ENCODE measurements at regions not wholly inside any gene's neighbourhood (a gene's known extent, or its start where the extent isn't known, plus 50 kb on each side); places are given as distances from the start of the nearest gene placed in this dataset.

DNA sequence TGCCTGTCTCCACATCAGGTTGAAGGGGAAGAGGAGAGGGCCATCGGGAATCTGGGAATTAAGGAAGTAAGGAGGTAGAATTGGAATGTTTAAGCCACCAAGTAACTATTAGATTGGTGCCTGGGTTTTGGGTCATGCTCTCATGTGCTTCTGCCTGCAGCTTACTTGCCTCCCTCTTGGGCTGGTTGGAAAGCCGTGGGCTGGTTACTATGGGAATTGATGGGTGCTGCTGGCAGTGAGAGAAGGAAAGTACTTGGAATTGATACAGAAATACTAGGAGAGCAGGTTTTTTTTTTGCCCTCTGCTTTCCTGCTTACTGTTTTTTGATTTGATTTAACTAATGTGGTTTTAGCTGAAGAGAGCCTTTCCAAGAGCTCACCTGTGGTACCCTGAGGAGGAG, 493.5 kb upstream of the RGS6 start:
- ATAC-seq = no peak
- Histone ChIP-seq H3K36me3 (ENCODE audit: control insufficient read depth, insufficient read depth, low read length) (no peaks in the 10 kb centered on the region), H3K27me3 (ENCODE audit: control insufficient read depth, insufficient read depth, low read length) (no peaks in the 10 kb centered on the region), H3K27ac (ENCODE audit: low read length) (no peak overlapping the region), H3K4me1 (ENCODE audit: control insufficient read depth, insufficient read depth, low read length) (no peaks in the 10 kb centered on the region), H3K4me3 (ENCODE audit: low read length) (no peak overlapping the region), H3K9me3 (ENCODE audit: control insufficient read depth, insufficient read depth, low read length) (no peaks in the 10 kb centered on the region)
- Mint-ChIP-seq H3K4me1 (peaks cover 7 to 10% of the 10 kb centered on the region in 2 donors), H3K9me3 (no peaks in the 10 kb centered on the region), H3K4me3 (no peak overlapping the region), H3K36me3 (no peaks in the 10 kb centered on the region), H3K27me3 (ENCODE audit: low read depth in 2 of 2) (no peaks in the 10 kb centered on the region), H3K27ac (no peak overlapping the region)
- intact Hi-C loops (cut with micrococcal nuclease) = no loop called here
- TF ChIP-seq, protein P1, sequence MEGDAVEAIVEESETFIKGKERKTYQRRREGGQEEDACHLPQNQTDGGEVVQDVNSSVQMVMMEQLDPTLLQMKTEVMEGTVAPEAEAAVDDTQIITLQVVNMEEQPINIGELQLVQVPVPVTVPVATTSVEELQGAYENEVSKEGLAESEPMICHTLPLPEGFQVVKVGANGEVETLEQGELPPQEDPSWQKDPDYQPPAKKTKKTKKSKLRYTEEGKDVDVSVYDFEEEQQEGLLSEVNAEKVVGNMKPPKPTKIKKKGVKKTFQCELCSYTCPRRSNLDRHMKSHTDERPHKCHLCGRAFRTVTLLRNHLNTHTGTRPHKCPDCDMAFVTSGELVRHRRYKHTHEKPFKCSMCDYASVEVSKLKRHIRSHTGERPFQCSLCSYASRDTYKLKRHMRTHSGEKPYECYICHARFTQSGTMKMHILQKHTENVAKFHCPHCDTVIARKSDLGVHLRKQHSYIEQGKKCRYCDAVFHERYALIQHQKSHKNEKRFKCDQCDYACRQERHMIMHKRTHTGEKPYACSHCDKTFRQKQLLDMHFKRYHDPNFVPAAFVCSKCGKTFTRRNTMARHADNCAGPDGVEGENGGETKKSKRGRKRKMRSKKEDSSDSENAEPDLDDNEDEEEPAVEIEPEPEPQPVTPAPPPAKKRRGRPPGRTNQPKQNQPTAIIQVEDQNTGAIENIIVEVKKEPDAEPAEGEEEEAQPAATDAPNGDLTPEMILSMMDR (IDR thresholded peaks at IDR 0.05) = no peak
- no peak for DNase-seq
- WGBS (ENCODE audit: insufficient coverage) = 50% methylated on average over 2 of the region's 2 CpGs

DNA sequence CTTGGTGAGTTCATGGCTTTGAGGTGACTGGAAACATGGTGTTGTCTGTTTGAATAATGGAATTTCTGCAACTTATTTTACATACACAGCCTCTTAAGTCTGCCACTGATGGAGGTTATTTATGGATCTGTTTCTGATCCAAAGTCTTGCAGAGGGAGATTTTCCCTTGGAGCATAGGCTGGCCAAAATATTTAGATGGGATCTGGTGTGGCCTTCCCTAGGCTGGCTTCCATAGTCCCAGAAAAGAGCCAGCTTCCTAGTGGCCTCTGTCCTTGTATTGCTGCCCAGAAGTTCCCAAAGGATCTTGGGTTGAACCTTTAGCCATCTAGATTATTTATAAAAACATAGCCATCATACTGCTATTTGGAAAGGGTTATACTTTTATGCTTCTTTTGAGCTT, 491.1 kb upstream of the RGS6 start:
- Histone ChIP-seq H3K36me3 (ENCODE audit: control insufficient read depth, insufficient read depth, low read length) (no peaks in the 10 kb centered on the region), H3K4me1 (ENCODE audit: control insufficient read depth, insufficient read depth, low read length) (no peaks in the 10 kb centered on the region), H3K9me3 (ENCODE audit: control insufficient read depth, insufficient read depth, low read length) (no peaks in the 10 kb centered on the region), H3K27me3 (ENCODE audit: control insufficient read depth, insufficient read depth, low read length) (no peaks in the 10 kb centered on the region), H3K4me3 (ENCODE audit: low read length) (no peak overlapping the region), H3K27ac (ENCODE audit: low read length) (no peak overlapping the region)
- ATAC-seq = no peak
- no peaks in the 10 kb centered on the region for H3K27me3 Mint-ChIP-seq (ENCODE audit: low read depth in 2 of 2)
- peaks cover 7 to 10% of the 10 kb centered on the region in 2 donors for H3K4me1 Mint-ChIP-seq
- TF ChIP-seq, protein P1 (IDR thresholded peaks at IDR 0.05) = no peak
- H3K27ac Mint-ChIP-seq = no peak overlapping the region
- no peaks in the 10 kb centered on the region for H3K9me3 Mint-ChIP-seq
- DNase-seq = no peak
- H3K4me3 Mint-ChIP-seq = no peak overlapping the region
- no peaks in the 10 kb centered on the region for H3K36me3 Mint-ChIP-seq
- intact Hi-C loops (cut with micrococcal nuclease) = no loop called here

DNA sequence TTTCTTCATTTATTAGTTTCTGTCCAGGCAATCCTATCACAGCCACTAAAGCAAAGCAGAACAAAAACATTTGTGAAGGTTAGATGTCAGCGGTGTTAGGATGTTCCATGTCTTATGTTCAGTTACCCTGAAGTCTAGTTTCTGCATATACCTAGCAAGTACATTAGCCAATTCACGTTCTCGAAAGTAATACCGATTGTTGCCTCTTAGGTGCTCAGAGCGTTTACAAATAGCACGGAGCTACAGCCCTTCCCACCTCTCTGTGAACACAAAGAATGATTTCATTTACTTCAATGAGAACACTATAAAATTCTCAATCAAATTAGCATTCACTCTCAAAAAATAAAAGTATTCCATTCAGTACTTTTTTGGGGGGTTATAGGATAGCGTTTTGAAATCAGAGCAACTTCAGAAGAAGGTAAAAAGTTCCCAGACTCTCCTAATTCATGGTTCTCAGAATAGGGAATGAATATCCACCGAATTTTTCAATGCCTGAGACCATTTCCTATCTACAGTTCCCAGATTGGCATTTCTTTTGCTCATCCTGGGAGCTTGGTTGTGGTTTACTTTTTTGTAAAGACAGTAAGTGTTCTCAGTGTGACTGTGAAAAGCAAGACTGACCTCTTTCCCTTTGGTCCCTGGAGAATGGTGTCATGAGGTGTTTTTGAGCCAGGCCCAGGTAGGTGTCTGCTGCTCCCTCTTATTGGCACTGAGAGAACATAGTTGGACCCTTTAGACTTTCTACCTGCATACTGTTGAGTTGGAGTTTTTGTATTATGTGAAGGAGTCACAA, 488.0 kb upstream of the RGS6 start:
- no peaks in the 10 kb centered on the region for H3K27me3 Mint-ChIP-seq (ENCODE audit: low read depth in 2 of 2)
- no peaks in the 10 kb centered on the region for H3K4me1 ChIP-seq (ENCODE audit: control insufficient read depth, insufficient read depth, low read length)
- no peaks in the 10 kb centered on the region for H3K27me3 ChIP-seq (ENCODE audit: control insufficient read depth, insufficient read depth, low read length)
- no peaks in the 10 kb centered on the region for H3K36me3 ChIP-seq (ENCODE audit: control insufficient read depth, insufficient read depth, low read length)
- 97% methylated on average over 6 of the region's 8 CpGs for WGBS (ENCODE audit: insufficient coverage)
- DNase-seq (no peak), ATAC-seq (no peak)
- no peak overlapping the region for H3K27ac Mint-ChIP-seq
- H3K4me3 ChIP-seq (ENCODE audit: low read length) = no peak overlapping the region
- no peaks in the 10 kb centered on the region for H3K9me3 ChIP-seq (ENCODE audit: control insufficient read depth, insufficient read depth, low read length)
- no peaks in the 10 kb centered on the region for H3K36me3 Mint-ChIP-seq
- intact Hi-C loops (cut with micrococcal nuclease) = no loop called here
- no peak overlapping the region for H3K4me3 Mint-ChIP-seq
- H3K9me3 Mint-ChIP-seq = no peaks in the 10 kb centered on the region
- peaks cover 0 to 5% of the 10 kb centered on the region in 2 donors for H3K4me1 Mint-ChIP-seq
- TF ChIP-seq, protein P1 (IDR thresholded peaks at IDR 0.05) = no peak
- H3K27ac ChIP-seq (ENCODE audit: low read length) = no peak overlapping the region
